Fibroblast of upper back skin (primary cell): ENCODE measurements at regions not wholly inside any gene's neighbourhood (a gene's known extent, or its start where the extent isn't known, plus 50 kb on each side); places are given as distances from the start of the nearest gene placed in this dataset.
"Not testable (repeated sequence)": the region's sequence is repeated elsewhere in the genome, so short reads cannot be mapped to it uniquely, and the experiment has no call there.

Experiments
- DNase-seq: peaks from one replicate; pipeline ENCODE4 v3.0.0-alpha.2; 2013

DNA sequence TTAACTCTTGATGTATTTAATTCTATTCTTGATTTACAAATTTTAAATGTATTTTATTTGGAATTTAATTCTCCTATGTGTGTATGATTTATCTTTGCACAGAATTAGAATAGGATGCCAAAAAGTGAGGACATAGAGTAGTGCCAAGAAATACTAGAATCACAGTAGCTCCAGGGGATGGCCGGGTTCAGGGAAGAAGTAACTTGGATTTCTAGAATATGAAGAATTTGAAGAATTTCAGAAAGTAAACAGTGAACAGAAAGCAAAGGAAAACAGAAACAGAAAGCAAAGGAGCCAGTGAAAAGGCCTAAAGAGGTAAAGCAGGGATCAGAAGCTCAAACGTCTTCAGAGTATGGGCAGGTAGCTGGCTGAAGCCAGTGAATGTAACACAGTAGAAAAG lies 1187.6 kb downstream of the RPA4 start:
- no peak for DNase-seq

DNA sequence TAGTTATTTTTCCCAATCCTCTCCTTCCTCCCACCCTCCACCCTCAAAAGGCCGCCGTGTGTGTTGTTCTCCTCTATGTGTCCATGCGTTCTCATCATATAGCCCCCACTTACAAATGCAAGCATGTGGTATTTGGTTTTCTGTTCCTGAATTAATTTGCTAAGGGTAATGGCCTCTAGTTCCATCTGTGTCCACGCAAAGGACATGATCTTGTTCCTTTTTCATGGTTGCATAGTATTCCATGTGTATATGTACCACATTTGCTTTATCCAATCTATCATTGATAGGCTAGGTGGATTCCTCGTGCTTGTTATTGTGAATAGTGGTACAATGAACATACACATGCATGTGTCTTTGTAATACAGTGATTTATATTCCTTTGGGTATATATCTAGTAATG lies 1193.7 kb downstream of the RPA4 start:
- DNase-seq, result no peak

DNA sequence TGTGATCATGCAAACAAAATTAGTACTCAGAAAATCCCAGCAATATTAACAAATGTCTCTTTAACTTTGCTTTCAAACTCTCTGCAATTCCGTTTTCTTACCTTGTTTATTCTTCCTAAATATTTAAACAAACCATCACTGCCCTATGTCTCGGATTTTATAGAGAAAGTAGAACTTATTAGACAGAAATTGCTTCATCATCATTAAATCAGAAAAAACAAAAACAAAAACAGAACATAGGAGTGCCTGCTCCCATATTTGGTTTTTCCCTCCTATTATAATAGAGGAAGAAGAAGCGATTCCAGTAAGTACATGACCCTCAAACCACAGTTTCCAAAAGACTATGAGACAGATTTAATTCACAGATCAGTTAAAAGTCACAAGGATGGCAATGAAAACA lies 1228.0 kb downstream of the RPA4 start:
- DNase-seq, result no peak

DNA sequence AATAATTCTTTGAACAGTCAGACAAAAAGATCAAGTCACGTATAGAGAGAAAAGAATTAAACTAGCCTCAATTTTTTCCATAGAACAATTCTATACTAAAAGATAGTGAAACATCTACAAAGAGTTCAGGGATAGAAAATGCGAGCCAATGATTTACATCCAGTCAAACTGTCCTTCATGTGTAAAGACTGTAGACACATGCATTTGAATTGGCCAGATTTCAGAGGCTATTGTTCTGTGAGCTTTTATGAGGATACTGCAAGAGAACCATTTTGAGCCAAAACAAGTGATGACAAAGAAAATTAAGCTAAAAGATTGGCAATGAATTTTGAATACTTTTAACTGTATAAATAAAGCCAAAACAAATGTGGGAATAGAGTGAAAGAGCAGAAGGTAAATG lies 1230.3 kb downstream of the RPA4 start:
- DNase-seq, result no peak

DNA sequence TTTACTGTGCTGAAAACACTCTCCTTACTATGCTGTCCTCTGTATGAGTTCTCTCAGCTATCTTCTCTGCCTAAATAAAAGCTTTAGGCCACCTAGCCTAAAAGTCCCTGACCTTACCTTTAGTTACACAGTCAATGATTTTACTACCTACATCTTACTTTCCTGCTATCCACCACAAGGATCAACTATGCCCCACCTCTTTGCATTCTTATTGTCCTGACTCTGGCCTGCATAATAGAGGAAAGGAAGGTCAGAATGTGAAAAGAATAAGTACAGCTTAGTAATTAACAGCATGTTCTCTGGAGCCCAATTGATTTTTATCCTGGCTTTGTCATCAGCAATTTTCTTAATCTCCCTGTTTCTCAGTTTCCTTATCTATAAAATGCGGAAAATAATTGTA lies 1257.8 kb downstream of the RPA4 start:
- no peak for DNase-seq

DNA sequence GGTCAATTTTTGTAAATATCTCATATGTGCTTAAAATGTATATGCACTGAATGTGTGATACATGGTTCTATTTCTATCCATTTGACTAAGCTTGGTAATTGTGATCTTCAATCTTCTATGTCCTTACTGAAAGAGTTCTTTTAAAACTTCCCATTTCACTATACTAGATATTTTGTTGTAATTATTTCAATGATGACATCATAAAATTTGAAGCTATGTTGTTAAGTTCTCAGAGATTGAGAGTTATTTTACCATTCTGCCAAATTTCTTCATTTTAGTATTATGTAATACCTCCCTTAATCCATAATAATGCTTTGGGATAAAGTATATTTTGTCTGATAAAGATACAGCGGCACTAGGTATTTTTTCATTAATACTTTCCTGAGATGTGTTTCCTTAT lies 1307.3 kb downstream of the RPA4 start:
- DNase-seq, result no peak

DNA sequence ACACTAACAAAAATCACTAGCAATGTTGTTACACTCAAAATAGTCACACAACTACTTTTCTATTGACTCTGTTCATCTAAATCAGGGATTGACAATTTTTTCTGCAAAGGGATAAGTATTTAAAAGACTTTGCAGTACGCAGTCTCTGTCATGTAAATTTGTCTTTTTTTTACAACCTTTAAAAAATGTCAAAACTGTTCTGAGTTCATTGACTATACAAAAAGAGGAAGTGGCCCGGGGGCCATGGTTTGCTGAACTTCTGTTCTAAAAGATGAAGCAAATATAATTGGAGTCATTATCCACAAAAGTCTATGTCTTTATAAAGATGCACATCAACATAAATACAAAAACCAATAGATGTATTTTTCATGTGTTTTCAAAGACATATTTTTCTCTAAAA lies 1310.3 kb downstream of the RPA4 start:
- DNase-seq, result no peak

DNA sequence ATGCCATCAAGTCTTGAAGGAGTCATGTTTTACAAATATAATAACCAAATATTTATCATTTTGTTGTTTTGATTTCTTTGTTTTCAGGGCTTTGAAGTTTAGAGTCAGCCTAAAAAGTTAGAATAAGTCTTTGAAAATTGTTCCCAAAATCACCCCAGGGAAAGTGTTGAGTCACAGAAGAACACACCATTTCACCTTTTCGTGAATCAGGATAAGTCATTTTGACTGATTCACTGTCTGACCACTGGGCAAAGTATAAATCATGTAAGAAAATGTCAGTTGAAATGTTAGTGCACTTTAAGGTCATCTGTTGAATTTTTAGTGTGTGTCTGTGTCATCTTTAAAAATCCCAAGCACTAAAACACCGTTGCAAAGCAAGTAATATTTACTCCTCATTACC lies 1320.1 kb downstream of the RPA4 start:
- peak; percentile 43 for DNase-seq

DNA sequence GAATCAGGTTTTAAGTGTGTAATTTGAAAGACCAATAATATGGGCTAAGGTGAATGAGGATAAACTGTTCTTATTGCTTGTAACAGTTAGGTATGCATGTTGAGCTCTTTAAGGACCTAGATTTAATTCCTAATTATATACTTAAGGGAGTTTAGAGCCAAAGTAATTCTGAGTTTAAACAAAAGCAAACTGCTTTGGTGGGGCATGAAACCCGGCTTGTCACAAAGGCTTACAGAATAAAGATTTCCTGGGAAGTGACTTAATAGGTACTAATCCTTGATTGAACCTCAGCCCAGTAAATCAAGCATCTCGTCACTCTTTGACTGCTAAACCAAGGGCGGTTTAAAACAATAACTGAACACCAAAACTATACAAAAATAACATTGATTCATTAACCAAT lies 1324.2 kb downstream of the RPA4 start:
- DNase-seq, result no peak

DNA sequence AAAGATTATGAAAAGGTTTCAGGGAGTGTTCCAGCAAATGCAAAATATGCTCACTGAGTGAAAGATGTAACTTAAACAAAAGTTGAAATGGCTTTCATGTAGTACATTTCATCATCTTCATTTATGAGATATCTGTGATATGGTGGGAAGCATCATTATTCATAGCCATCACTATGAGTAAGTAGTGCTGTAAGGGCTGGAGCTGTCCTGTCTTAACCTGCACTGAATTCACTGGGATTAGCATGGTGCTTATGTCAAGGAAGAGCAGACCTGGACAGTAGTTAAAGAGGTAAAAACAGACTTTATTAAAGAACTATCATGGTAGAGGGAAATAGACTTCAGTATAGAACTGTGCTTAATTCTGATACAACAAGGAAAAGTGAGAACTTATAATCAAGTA lies 1347.3 kb downstream of the RPA4 start:
- no peak for DNase-seq

DNA sequence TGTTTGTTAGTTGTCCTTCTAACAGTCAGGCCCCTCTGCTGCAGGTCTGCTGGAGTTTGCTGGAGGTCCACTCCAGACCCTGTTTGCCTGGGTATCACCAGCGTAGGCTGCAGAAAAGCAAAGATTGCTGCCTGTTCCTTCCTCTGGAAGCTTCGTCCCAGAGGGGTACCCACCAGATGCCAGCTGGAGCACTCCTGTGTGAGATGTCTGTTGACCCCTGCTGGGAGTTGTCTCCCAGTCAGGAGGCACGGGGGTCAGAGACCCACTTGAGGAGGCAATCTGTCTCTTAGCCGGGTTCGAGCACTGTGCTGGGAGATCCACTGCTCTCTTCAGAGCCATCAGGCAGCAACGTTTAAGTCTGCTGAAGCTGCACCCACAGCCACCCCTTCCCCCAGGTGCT lies 1356.4 kb downstream of the RPA4 start:
- DNase-seq, result not testable (repeated sequence)

DNA sequence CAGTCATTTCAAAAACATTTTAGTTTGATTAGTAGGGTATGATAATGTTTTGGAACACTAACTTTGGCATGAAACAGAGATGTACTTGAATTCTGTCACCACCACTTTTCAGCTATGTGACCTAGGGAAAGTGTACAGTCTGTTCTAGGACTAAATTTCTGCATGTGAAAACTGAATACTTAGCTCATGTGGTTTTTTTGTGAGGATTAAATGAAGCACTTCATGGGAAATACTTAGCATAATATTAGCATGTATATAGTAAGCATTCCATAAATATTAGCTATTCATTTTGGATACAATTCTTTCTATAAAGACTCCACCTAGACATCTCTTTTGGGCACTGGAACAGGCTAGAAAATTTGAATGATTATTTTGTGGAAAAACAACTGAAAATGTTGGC lies 1379.4 kb downstream of the RPA4 start:
- no peak for DNase-seq

DNA sequence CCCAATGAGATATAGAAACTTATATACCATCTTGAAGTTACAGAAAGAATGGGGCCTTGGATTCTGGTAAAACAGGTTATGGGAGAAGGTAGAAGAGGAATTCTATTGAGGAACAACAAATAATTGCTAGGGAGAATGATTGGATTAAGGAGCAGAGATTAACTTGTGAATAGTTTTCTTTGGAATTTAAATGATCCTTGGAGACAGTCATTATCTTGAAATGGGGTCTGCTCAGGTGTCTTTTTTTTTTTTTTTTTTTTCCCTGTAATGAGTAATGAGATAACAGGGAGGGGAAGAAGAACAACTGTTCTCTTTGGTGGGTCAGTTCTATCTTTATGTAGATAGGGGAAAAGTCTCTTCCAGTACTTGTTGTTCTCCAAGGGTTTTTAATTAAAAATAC lies 1406.0 kb downstream of the RPA4 start:
- no peak for DNase-seq

DNA sequence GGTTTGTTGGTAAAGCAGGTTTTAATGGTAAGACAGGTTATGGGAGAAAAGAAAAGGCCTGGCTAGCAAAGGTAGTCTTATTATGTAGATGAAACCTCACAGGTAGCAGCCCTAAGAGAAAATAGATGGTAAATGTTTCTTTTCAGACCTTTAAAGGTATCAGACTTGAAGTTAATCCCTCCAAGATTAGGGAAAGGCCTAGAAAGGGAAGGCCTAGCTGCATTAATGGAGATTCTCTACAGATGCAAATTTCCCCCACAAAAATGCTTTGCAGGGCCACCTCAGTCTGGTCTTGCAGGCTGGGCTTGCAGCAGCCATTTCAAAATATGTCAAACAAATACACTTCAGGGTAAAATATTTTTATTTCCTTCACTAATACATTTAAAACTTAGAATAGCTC lies 1410.6 kb downstream of the RPA4 start:
- DNase-seq, result no peak

DNA sequence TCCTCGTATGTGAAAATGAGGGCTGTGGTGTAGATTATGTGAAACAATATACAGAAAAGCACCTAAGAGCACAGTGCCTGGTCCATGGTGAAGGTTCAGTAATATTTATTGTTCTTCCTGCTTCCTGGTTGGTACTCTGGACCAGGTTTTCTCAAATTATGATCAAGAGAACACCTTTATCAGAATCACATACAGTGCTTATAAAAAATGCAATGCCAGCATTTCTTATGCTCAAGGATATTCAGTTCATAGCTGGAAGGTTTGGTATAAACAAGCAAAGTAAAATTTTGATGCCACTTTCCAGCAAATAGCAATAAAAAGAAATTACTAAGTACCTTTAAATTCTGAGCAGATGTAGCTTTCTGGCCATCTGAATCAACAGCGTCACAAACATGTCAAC lies 1412.4 kb downstream of the RPA4 start:
- no peak for DNase-seq

DNA sequence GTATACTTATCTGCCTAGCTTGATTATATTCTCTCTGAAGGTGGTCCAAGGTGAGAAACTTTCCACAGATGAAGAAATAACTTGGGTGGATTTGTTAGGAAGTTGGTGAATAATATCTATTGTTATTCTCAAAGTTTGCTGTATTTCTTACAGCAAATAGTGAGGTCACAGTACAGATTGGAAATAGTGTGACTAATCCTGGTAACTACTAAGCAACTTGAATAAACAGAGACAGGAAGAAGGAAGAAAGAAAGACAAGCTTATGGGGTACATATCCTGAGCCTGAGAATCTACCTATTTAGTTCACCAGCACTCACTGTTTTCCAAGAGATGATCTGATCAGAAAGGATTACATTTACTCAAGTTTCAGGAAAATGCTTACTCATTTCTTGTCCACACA lies 1416.1 kb downstream of the RPA4 start:
- peak; percentile 3 for DNase-seq

DNA sequence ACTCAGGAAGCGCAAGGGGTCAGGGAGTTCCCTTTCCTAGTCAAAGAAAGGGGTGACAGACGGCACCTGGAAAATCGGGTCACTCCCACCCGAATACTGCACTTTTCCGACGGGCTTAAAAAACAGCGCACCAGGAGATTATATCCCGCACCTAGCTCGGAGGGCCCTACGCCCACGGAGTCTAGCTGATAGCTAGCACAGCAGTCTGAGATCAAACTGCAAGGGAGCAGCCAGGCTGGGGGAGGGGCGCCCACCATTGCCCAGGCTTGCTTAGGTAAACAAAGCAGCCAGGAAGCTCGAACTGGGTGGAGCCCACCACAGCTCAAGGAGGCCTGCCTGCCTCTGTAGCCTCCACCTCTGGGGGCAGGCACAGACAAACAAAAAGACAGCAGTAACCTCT lies 1416.8 kb downstream of the RPA4 start:
- DNase-seq, result not testable (repeated sequence)

DNA sequence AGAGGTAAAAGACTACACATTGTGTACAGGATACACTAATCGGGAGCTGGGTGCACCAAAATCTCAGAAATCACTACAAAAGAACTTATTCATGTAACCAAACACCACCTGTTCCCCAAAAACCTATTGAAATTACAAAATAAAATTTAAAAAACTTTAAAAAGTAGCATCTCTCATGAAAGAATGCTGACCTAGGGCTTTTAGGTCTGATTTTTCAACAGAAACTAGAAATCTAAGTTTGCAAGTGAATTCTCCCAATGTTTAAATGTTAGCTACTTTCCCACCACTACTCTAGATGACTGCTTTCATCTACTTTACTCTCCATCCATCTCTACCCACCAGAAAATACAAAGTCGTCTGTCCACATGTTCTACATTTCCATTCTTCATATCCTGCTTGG lies 1447.7 kb downstream of the RPA4 start:
- no peak for DNase-seq

DNA sequence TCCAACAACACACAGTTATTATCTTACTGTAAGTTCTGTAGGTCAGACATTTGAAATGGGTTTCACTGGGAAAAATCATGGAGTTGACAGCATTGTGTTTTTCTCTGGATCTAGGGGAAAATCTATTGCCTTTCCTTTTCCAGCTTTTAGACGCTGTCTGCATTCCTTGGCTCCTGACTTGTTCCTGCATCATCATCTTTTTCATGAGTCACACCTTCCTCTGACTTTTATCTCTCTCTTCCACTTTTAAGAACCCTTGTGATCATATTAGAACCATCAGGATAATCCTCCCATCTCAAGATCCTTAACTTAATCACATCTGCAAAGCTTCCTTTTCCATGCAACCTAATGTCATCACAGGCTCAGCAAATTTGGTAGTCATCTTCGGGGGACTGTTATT lies 1454.8 kb downstream of the RPA4 start:
- DNase-seq, result peak; percentile 35

DNA sequence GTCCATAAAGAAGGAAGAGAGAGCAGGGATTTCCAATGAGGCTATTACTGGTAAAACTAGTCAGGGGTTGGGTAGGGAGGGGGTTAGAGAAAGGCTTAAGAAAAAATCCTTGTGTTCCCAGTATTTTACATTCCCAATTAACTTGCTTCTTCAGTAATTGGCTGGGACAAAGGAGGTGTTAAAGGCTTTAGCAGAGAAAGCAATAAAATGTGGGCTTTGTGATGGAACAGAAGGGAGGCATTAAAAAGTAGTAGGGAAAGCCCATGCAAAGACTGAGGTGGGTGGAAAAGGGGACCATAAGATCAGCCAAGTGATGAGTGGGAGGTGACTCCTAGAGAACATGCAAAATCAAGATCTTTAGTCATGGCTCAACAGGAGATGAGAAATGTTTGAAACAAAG lies 1467.2 kb downstream of the RPA4 start:
- no peak for DNase-seq

DNA sequence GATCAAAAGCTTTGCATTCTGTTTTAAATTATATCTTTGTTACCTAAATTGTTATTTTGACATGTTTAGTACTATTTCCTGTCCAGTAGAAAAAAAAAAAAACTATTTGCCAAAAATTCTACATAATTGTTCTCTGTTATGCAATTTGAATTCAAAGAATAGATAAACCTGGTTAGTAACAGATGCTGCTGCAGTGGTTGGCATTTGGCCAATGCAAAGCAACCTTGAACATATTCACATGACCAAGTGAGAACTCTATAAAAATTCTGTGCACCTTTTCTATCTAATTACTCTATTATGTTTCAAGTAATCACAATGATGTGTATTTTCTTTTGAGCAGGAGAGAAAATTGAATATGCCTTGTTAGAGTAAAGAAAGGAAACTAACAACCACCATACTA lies 1473.4 kb downstream of the RPA4 start:
- DNase-seq, result no peak

DNA sequence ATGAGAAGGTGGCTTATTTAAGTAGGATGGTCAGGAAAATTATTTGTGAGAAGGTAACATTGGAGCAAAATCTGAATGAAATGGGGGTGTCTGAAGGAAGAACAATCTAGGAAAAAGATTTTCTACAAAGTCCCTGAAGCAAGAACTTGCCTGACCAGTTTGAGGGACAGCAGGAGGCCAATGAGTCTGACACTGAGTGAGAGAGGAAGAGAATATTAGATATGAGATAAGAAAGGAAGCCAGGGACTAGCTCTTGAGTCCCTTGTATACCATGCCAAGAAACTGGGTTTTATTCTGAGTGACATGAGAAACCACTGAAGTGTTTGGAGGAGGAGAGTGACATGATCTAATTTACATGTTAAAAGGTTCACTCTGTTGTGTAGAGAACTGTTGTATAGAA lies 1478.9 kb downstream of the RPA4 start:
- no peak for DNase-seq

DNA sequence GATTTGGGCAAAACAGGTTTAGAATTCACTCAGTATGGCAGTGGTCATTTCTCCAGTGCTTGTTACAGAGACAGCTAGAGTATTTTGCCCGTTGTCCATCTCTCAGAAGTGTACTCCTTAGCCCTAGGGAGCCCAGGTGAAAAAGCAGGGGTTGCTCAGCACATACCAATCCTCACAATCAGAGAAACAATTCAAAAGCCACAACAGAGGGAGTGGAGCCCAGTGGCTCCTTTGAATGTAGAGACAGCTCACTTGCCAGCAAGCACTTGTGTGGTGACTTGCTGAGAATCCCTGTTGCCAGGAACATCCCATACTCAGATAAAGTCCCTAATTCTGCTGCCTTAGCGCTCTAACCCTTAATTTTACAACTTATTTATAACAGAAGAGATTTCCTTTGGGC lies 1488.3 kb downstream of the RPA4 start:
- no peak for DNase-seq

DNA sequence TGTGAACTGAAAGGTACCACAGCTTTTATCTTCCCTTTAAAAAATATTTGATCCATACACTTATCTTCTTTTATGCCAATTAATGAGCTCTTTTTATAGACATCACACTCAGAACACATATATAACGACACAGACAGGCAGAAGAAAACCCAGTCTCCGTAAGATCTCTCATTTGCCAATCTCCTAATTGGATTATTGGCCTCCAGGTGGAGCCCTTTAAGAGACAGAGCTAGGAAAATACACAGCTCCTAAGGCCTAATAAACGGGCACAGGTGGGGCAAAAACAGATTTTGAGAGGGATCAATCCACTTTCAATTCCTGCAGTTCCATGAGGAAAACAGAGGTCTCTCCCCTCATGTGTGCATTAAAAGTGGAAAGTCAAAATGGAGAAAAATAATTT lies 1495.4 kb downstream of the RPA4 start:
- DNase-seq, result no peak

DNA sequence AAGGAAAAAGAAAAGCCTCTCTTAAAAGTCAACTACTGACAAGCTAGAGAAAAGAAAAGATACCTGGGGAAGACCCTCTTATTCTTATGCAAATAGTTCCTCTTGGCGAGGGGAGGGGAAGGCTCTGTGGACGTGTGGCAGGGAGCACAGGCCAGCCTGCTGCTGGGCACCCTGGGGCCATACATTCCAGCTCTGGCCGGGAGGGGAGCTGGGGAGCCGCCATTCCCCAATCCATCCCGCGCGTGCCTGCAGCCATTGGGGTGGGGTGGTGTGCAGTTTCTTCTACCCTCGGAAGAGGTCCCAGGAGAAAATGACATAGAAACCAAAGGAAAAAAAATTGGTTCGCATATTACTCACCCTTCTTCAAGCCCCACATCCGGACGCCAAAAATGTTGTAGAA lies 1496.4 kb downstream of the RPA4 start:
- DNase-seq, result no peak

DNA sequence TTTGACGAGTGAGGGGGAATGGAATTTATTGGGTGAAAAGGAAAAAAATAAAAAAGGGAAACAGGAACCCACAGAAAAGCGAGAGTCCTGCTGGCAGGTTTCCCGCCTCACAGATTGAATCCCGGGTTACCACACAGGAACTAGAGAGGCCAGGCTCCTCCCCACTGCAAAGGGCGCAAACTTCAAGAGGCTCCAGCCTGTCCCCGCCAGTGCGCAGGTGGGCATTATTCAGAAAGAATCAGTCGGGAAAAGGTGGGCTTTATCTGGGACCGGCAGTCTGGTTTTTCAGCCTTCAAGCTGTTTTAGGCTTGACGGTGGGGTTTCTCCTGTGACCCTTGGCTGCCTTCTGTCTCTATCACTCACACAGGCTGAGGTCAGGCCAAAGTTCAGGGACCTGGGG lies 1496.8 kb downstream of the RPA4 start:
- no peak for DNase-seq
